PC-3 (cell line): ENCODE measurements at regions not wholly inside any gene's neighbourhood (a gene's known extent, or its start where the extent isn't known, plus 50 kb on each side); places are given as distances from the start of the nearest gene placed in this dataset.

ENCODE experiments used
- ATAC-seq: fragments of 200-7000 bp; cut with Tn5 transposase; 2 replicates; pipeline ENCODE4 v1.9.1; 2020; ENCODE audit warnings: mild to moderate bottlenecking, moderate library complexity
- BruUV-seq: library from RNA; stranded (reverse); fragments of 400-500 nt; replicated peaks from 2 replicates; lab custom pipeline; 2021; lab: Mats Ljungman, UMichigan
- CTCF ChIA-PET: fragments of 300-600 bp; sonication (Branson Sonifier 250); formaldehyde crosslinking; loops from one replicate; lab custom pipeline; 2022; ENCODE audit warnings: antibody characterized with exemption; lab: Charles Lee
- POLR2A ChIA-PET: fragments of 300-600 bp; sonication (Branson Sonifier 250); formaldehyde crosslinking; loops from one replicate; lab custom pipeline; 2022; ENCODE audit warnings: antibody characterized with exemption; ENCODE audit not compliant: unreplicated experiment; lab: Charles Lee
- DNase-seq: peaks from one replicate; pipeline ENCODE4 v3.0.0-alpha.2; 2015
- H2AFZ ChIP-seq: fragments of 300-600 bp; sonication (generic); 2 replicates; pipeline ENCODE4 v1.6.0; 2016; ENCODE audit warnings: antibody characterized with exemption, low read length
- H3F3A ChIP-seq: fragments of 300-600 bp; sonication (generic); one replicate; pipeline ENCODE4 v1.6.0; 2017; ENCODE audit warnings: antibody characterized with exemption, low read length, control low read depth, mild to moderate bottlenecking; ENCODE audit not compliant: unreplicated experiment
- H3K27ac ChIP-seq: fragments of 300-600 bp; sonication (generic); 2 replicates; pipeline ENCODE4 v1.5.1; 2016; ENCODE audit warnings: mild to moderate bottlenecking, low read length
- H3K27me3 ChIP-seq: fragments of 300-600 bp; sonication (generic); 2 replicates; pipeline ENCODE4 v1.6.1; 2016; ENCODE audit warnings: low read length, mixed read lengths
- H3K36me3 ChIP-seq: fragments of 300-600 bp; sonication (generic); 2 replicates; pipeline ENCODE4 v1.6.1; 2016; ENCODE audit warnings: low read depth, mixed run types, low read length, mixed read lengths
- H3K4me1 ChIP-seq: fragments of 300-600 bp; sonication (generic); 2 replicates; pipeline ENCODE4 v1.5.1; 2016; ENCODE audit warnings: low read length; ENCODE audit not compliant: insufficient read depth
- H3K4me2 ChIP-seq: fragments of 300-600 bp; sonication (generic); 2 replicates; pipeline ENCODE4 v1.6.0; 2016; ENCODE audit warnings: low read length
- H3K4me3 ChIP-seq: fragments of 300-600 bp; sonication (generic); 2 replicates; pipeline ENCODE4 v1.5.1; 2016; ENCODE audit warnings: mild to moderate bottlenecking, low read length, mixed read lengths
- H3K79me2 ChIP-seq: fragments of 300-600 bp; sonication (generic); 2 replicates; pipeline ENCODE4 v1.6.1; 2017; ENCODE audit warnings: low read length, mixed read lengths
- H3K9ac ChIP-seq: fragments of 300-600 bp; sonication (generic); 2 replicates; pipeline ENCODE4 v1.6.0; 2016; ENCODE audit warnings: mild to moderate bottlenecking, low read length
- H3K9me2 ChIP-seq: fragments of 300-600 bp; sonication (generic); replicated peaks from 2 replicates; pipeline ENCODE4 v1.6.1; 2016; ENCODE audit warnings: mixed run types, low read length, mixed read lengths
- H3K9me3 ChIP-seq: fragments of 300-600 bp; sonication (generic); 2 replicates; pipeline ENCODE4 v1.6.1; 2016; ENCODE audit warnings: low read length, mixed read lengths
- H4K20me1 ChIP-seq: fragments of 300-600 bp; sonication (generic); 2 replicates; pipeline ENCODE4 v1.6.1; 2016; ENCODE audit warnings: low read length, mixed read lengths
- CTCF ChIP-seq: fragments of 300-600 bp; sonication (generic); conservative IDR thresholded peaks from 2 replicates; pipeline ENCODE4 v1.5.1; 2017; ENCODE audit warnings: antibody characterized with exemption, low read depth, mild to moderate bottlenecking, low read length
- EZH2 ChIP-seq: fragments of 300-600 bp; sonication (generic); IDR thresholded peaks from one replicate; pipeline ENCODE4 v1.6.1; 2017; ENCODE audit warnings: antibody characterized with exemption, mild to moderate bottlenecking, low read length; ENCODE audit not compliant: unreplicated experiment
- EZH2phosphoT487 ChIP-seq: fragments of 300-600 bp; sonication (generic); IDR thresholded peaks from 2 replicates; pipeline ENCODE4 v1.6.1; 2018; ENCODE audit warnings: mild to moderate bottlenecking, antibody characterized with exemption, low read length, borderline replicate concordance
- intact Hi-C: fragments of 100-400 bp; cut with micrococcal nuclease; formaldehyde crosslinking; loops from 2 replicates; pipeline ENCODE4 v1.9.0; 2023

- intact Hi-C loops: no loop called here
- Histone ChIP-seq H3K4me3 (no peak overlapping the region), H3K36me3 (no peaks in the 10 kb centered on the region), H2AFZ (no peak overlapping the region), H4K20me1 (no peaks in the 10 kb centered on the region), H3K4me2 (no peak overlapping the region), H3K27ac (no peak overlapping the region), H3K4me1 (no peaks in the 10 kb centered on the region), H3K79me2 (no peaks in the 10 kb centered on the region), H3K9ac (no peak overlapping the region), H3K27me3 (no peaks in the 10 kb centered on the region), H3F3A (no peaks in the 10 kb centered on the region), H3K9me3 (no peaks in the 10 kb centered on the region), H3K9me2 (no peaks in the 10 kb centered on the region; the same call in 1 of the 2 replicates)
- DNase-seq (no peak), ATAC-seq (no peak)
- ChIA-PET POLR2A (no interaction called here), CTCF (no interaction called here)
- TF ChIP-seq EZH2phosphoT487: no peak
- no peak for TF ChIP-seq EZH2
- no peak for TF ChIP-seq CTCF
- no TSS peak for BruUV-seq
Observed at GRCh38 chr20:11356061-11356460, 561.6 kb upstream of the BTBD3 start.

- H3K79me2 ChIP-seq: no peaks in the 10 kb centered on the region
- no peaks in the 10 kb centered on the region for H3K27me3 ChIP-seq
- H3K27ac ChIP-seq: no peak overlapping the region
- TF ChIP-seq EZH2: no peak
- TF ChIP-seq CTCF: no peak
- TF ChIP-seq EZH2phosphoT487: no peak
- H3K9me3 ChIP-seq: no peaks in the 10 kb centered on the region
- no peak for DNase-seq
- no peak overlapping the region for H3K9ac ChIP-seq
- H2AFZ ChIP-seq: no peak overlapping the region
- intact Hi-C loops: no loop called here
- peaks cover 8% of the 10 kb centered on the region for H3K4me1 ChIP-seq
- H3K9me2 ChIP-seq: no peaks in the 10 kb centered on the region
- no peak overlapping the region for H3K4me2 ChIP-seq
- H4K20me1 ChIP-seq: no peaks in the 10 kb centered on the region
- no peaks in the 10 kb centered on the region for H3F3A ChIP-seq
- no peak for ATAC-seq
- POLR2A ChIA-PET: no interaction called here
- H3K4me3 ChIP-seq: no peak overlapping the region
- CTCF ChIA-PET: no interaction called here
- no TSS peak for BruUV-seq
- H3K36me3 ChIP-seq: no peaks in the 10 kb centered on the region
Observed at GRCh38 chr20:11362450-11362849, 555.2 kb upstream of the BTBD3 start.

GRCh38 chr20:11364736-11365135 is 553.0 kb upstream of the BTBD3 start:
- H3K4me2 ChIP-seq: no peak overlapping the region
- TF ChIP-seq EZH2: no peak
- no peak for TF ChIP-seq EZH2phosphoT487
- H3K4me3 ChIP-seq: no peak overlapping the region
- no peaks in the 10 kb centered on the region for H3K9me3 ChIP-seq
- peaks cover 8% of the 10 kb centered on the region for H3K4me1 ChIP-seq
- H3K9ac ChIP-seq: no peak overlapping the region
- no peaks in the 10 kb centered on the region for H3K27me3 ChIP-seq
- CTCF ChIA-PET: no interaction called here
- no peak overlapping the region for H3K27ac ChIP-seq
- ATAC-seq (no peak), DNase-seq (no peak)
- H2AFZ ChIP-seq: no peak overlapping the region
- no peaks in the 10 kb centered on the region for H3K9me2 ChIP-seq
- POLR2A ChIA-PET: no interaction called here
- no peaks in the 10 kb centered on the region for H3F3A ChIP-seq
- H3K36me3 ChIP-seq: no peaks in the 10 kb centered on the region
- H4K20me1 ChIP-seq: no peaks in the 10 kb centered on the region
- intact Hi-C loops: no loop called here
- no TSS peak for BruUV-seq
- H3K79me2 ChIP-seq: no peaks in the 10 kb centered on the region
